Fibroblast of the conjunctiva (primary cell): ENCODE measurements at regions not wholly inside any gene's neighbourhood (a gene's known extent, or its start where the extent isn't known, plus 50 kb on each side); places are given as distances from the start of the nearest gene placed in this dataset.
A peak's percentile ranks its signal among the peaks of the same experiment; 100 is the strongest.

Experiments used
- DNase-seq: peaks from one replicate; pipeline ENCODE4 v3.0.0-alpha.2; 2010; ENCODE audit warnings: low read depth

DNA sequence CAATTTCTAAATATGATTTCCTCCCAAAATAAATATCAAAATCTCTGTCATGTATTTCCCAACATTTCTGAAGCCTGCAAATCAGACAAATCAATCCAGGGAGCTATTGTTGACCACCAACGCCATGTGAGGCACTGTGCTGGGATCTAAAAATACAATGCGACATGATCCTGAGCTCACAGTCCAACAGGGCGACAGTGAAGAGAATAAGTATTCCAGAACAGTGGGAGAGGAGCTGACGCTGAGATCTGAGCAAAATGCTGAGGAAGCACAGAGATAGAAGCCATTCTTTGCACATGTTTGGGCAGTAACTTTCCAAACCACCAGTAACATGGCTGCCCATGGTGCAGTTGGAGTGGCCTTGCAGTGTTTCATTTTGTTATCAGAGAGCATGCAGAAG, 412.5 kb downstream of the LRATD1 start:
- DNase-seq: no peak

- DNase-seq: no peak
These were observed 414.7 kb downstream of the LRATD1 start for GRCh38 chr2:15047184-15047583.

DNA sequence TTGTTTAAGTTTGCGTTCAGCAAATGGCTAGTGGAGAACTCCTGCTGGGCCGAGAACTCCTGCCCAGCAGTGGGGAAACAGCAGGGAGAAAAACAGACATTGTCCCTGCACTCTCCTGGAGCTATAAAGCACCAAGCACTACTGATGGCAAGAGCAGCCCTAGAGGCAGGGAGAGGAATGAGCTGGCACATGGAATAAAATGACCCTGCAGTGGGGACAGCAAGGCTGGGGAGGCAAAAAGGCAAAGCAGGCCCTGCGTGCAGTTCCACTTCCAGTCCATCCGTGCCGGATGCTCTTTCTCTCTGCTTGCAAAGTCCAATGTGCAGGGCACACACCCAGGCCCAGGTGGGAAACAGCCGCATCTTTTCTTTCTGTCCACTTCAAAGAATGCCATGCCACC, 415.5 kb downstream of the LRATD1 start:
- DNase-seq: no peak

GRCh38 chr2:15049096-15049993, 416.8 kb downstream of the LRATD1 start:
- no peak for DNase-seq

DNA sequence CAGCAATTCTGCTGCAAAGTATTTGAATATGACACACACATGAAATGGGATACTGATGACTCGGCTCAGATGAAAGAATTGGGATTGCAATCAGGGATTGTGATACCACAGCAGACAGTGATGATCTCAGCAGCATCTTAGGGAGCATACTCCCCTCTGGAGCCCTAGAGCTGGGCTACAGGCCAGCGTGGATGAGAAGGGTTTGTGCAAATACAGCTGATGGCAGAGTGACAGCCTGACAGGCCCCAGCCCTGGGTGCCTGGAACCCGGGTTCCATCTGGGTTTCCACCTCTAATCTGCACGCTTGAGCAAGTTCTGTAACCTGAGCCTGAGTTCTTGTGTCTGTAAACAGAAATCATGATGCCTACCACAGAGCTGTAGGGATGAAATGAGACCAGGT, 418.0 kb downstream of the LRATD1 start:
- no peak for DNase-seq

- no peak for DNase-seq
These were observed 421.0 kb downstream of the LRATD1 start for GRCh38 chr2:15053542-15053941.

- no peak for DNase-seq
These were observed 425.7 kb downstream of the LRATD1 start for GRCh38 chr2:15058015-15058720.

GRCh38 chr2:15058721-15059157, 426.2 kb downstream of the LRATD1 start:
- no peak for DNase-seq

- DNase-seq: no peak
These were observed 427.5 kb downstream of the LRATD1 start for GRCh38 chr2:15059870-15060512.

DNA sequence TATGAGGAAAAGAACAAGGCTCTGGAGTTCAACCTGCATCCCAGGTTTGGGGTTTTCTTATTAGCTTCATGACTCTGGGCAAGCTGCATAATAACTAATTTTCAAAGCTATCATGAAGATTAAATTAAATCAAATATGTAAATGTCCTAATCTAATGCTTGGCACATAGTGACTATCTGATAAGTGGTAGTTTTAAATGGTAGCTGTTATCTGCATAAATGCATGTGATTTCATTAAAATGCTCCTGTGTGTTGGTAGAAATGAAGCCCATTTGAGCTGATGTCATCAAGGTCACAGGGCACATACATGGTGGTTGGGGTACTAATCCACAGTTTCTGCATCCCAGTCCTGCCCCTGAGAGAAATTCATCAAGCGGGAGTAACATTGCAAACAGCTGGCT, 428.8 kb downstream of the LRATD1 start:
- DNase-seq: no peak

DNA sequence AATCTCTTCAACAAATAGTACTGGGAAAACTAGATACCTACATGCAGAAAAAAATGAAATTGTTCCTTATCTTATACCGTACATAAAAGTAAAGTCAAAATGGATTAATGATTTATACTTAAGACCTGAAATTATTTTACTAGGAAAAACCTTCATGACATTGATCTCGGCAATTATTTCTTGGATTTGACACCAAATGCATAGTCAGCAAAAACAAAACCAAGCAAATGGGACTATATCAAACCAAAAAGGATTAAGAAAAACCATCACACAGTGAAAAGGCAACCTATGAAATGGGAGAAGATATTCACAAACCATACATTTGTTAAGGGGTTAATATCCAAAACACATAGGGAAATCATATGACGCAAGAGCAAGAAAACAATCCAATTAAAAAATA, 433.6 kb downstream of the LRATD1 start:
- DNase-seq: no peak

- peak; percentile 47 for DNase-seq
These were observed 436.6 kb downstream of the LRATD1 start for GRCh38 chr2:15069149-15069548.

DNA sequence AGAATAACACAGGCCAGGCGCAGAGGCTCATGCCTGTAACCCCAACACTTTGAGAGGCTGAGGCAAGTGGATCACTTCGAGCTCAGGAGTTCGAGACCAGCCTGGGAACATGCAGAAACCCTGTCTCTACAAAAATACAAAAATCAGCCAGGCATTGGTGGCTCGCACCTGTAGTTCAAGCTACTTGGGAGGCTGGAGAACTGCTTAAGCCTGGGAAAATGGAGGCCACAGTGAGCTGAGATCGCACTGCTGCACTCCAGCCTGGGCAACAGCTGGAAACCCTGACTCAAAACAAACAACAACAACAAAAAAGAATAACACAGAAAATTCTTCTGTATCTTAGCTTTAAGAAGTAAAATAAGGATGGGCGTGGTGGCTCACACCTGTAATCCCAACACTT, 440.3 kb downstream of the LRATD1 start:
- no peak for DNase-seq

DNA sequence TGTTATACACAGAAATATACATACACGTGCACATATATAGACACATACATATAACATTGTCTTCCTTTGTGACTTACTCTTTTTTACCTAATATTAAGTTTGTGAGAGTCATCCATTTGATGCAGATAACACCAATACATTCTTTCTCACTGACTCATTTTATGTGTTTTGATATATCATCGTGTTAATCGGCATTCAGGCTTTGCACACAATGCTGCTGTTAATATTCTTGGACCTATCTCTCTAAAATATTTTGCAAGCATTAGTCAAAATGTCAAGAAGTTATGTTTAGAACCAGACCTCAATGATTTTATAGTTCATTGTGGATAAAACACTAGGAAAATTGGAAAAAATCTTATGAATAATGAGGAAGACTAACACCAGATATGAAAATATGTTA, 441.1 kb downstream of the LRATD1 start:
- DNase-seq: no peak

GRCh38 chr2:15074319-15074718, 441.8 kb downstream of the LRATD1 start:
- no peak for DNase-seq

DNA sequence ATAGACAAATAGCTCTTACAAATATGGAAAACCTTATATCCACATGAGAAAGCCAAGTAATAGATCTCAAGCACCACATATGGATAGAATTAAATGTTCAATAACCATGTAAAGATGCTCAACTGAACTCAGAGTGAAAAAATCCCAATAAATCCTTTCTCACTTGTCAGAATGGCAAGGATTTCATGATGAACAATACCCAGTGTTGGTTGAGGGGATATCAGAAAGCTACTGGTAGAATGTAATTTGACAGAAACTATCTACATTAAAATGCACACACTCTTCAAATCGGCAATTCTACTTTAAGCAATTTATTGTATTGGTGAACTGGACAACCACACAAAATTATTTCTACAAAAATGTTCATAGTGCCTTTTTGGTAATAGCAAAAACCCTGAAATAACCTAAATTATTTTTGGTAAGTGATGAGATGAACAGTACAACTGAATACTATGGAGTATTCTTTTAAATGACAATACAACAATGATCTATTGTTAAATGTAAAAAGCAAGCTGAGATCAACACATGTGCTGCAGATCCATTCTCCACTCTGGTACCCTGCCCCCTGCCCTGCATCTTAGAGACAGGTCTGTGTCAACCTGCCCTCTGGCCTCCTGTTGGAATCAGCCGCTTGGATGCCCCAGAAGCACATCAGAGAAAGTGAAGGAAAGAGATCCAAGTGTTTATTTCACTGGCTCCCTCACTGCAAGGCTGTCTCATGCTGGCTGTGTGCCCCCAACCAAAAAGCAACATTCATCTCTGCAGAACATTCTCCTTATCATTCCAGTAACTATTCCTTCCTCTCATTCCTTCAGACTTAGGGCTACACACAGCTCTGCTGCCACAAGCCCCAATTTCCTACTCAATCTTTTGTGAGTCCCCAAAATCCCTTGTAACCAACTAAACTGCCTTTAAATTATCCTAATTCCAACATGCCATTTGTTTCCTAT, 442.5 kb downstream of the LRATD1 start:
- no peak for DNase-seq

DNA sequence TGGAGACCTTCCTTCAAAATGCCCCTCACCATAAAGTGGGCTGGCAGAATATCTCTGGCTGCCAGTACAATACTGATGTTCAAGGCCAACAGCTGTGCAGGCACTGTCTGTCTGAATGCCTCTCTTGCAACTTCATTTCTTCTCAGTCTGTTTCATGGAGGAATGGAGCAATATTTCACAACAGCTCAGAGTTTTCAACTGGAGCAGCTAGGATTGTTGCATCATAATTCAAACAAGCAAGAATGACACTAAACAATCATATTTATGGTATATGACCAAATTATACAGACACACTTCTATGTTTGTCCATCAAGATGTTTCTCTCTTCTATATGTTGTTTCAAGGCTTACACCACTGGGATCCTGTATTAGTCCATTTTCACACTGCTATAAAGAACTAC, 444.2 kb downstream of the LRATD1 start:
- DNase-seq: no peak

DNA sequence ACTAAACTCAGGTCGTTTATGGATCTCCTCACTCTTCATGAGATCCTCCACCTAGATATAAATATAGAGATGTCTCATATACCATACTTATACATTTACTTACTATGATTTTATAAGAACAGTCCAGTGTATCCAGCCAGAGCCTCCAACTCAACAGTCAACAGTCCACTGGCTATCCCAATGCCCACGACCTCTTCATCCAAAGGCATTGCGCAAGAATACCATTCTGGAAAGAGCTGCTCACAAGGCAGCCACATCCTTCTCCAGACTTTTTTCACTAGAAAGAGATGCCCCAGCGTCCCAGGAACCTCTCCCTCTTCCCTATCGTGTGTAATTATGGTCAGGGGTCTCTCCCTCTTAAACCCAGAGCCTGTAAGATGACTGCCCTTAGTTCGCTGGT, 448.8 kb downstream of the LRATD1 start:
- no peak for DNase-seq

DNA sequence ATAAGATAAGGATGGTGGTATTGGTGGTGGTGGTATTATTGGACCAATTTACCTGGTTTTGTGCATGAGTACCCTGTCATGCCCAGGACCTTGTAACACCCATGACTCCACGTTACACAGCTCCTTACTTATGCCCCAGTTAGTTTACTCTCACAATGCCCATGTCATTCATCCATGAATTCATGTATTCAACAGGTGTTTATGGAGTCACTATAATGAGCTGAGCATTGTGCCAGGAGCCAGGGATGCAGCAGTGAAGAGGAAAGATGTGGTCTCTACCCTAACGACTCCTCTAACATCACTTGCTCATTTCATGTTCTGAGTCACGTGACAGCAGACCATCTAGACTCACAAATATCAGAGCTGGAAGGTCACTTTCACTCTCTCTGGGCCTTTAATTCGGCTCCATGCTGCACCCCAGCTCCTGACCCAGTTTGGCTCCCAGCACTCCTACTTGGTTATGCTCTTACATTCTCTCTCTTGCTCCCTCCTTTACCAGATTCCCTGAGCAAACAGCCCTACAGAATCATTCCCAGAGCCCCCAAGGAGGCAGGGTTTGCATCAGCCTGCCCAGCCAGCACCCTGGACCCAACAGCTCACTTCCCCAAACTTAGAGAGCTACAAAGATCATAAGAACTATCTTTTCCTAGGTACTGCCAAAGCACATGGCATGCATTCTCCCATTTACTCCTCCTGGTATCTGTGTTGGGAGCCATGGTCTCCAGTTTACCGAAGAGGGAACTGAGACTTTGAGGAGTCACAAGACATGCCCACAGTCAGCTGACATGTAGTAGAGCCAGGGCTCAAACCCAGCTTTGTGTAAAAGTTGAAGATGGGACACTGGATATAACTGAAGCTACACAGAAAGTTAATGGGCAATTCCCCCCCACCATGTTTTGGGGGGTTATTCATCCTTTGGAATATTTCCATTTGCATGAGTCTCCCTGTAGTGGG, 449.9 kb downstream of the LRATD1 start:
- no peak for DNase-seq

DNA sequence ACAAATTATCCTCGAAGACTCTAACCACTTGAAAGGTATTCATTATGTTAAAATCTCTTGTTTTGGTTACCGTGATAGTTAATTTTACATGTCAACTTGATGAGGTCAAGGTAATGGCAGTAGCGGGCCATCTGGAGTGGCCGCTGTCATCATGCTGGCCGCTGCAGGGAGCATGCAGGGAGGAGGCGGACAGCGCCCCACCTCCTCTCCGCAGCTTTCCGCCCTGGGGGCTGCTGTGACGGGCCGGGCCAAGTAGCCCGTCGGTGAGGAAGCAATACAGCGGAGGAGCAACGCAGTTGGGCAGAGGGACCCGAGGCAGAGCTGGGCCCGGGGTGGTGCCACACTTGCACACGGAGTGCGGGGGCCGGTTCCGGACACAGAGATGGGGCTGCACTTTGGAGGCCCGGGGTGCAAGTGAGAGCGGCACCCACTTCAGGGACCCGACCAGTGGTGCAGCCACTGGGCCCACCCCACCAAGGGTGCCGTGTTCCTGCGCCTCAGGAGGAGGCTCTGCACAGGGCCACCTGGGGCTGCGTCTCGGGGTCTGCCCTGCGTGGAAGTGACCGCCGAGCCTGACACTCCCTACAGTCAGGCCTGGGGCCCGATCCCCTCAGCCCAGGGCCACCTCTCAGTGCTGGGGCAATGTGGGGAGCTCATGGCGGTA, 452.4 kb downstream of the LRATD1 start:
- DNase-seq: no peak
